HK-2 (cell line): ENCODE measurements at regions not wholly inside any gene's neighbourhood (a gene's known extent, or its start where the extent isn't known, plus 50 kb on each side); places are given as distances from the start of the nearest gene placed in this dataset.
"Not testable (repeated sequence)": the region's sequence is repeated elsewhere in the genome, so short reads cannot be mapped to it uniquely, and the experiment has no call there.

ENCODE experiments used
- DNase-seq: peaks from one replicate; pipeline ENCODE4 v3.0.0-alpha.2; 2018; ENCODE audit not compliant: unreplicated experiment

DNA sequence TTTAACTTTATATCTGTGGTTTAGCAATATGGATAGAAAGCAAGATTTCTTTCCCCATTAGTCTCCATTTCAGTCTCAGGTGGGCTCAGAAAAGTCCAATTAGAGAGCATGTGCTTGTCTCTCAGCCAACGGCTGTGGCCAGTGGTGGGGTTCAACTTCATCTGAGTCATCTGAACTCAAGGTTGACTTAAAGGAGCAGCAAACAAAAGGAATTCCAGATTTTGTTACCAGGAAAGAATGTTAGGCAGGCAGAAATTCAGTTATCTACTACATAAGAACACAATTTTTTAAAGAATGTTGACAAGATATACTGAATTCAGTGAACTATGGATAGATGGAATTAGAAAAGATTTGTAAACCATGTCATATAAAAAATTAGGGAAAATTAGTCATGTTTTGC is 784.1 kb downstream of the MAT2B start:
- DNase-seq, result no peak

DNA sequence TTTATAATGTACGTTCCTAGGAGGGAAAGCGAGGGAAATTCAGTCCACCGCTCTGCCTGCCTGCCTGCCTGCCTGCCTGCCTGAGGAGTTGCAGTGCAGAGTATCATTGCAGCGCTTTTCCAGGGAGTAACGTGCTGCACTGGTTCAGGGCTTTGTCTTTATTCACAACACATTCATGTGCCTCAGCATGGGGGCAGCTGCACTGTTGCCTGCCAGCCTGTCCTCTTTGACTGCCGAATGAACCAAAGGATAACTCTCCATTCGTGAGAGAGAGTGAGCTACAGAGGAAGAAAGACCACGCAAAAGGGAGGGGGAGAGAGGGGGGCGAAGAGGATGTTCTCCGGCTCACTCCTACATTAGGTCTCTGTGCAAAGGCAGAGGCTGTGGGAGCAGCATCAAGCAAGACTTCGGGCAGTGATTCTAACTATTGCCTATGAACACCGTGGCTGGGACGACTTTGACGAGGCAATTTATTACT is 791.2 kb downstream of the MAT2B start:
- no peak for DNase-seq

DNA sequence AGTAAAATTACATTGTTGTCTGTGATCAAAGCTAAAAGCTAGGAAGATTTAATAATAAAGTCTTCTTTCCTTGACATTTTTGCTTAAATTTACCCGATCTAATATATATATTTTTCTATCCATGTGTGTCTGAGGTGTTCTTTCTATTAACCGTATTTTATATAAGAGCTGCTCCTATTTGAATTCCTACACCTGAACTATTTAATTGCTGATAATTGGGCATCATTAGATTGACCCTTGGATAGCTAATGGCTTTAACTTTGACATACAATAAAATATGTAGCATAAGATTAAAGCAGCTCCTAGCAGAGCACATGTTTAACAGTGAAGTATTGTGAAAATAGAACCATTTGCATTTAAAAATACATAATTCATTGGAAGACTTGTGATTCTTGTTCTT is 792.7 kb downstream of the MAT2B start:
- DNase-seq, result no peak

DNA sequence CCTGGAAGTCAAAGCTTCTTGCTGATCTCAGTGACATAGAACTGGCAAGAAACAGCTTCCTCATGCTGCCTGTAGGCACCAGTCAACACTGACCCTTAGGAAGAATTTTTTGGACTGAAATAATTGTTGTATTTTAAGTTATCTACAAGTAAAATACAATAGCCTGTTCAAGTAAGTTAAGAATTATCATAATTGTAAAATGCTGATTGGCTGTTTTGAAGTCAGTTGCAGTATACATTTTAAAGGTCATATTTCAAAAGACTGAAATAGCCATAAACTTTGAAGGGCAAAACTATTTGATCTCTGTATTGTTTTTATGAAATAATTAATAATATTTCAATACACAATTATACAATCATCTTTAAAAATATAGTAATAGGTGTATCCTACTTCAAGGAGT is 794.9 kb downstream of the MAT2B start:
- DNase-seq, result no peak

DNA sequence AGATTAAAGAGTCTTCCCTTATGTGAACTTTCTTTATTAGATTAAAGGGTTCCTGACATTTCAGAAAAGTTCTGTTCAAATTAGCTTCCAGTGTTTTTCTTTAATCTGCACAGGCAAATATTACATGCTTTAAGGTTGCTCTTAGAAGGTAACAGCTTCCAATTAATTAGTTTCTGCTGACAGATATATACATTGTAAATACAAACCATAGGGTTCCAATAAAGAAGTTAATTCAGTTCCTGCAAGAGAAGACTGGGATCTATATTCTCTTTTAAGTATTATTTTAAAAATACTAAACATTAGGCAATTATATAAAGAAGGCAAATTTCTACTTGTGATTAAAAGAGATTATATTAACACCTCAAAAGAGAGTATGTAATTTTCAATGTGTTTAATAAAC is 795.7 kb downstream of the MAT2B start:
- no peak for DNase-seq

DNA sequence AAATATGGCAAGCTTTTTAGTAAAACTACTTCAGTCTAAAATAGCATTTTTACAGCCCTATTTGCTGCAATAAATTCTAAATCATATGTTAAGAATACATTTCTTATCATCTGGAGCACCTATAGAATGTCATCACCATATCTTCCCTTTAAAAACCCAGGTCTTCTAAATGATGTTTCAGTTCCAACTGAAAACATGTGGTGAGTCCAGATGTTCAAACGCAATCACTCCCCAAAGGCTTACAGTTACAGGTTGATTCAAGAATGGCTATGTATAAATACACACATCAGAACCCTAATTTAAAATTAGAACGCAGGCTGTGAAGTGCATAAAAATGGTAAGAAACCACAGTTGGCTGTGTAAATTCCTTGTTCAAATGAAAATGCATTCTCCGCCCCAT is 796.3 kb downstream of the MAT2B start:
- DNase-seq, result no peak

DNA sequence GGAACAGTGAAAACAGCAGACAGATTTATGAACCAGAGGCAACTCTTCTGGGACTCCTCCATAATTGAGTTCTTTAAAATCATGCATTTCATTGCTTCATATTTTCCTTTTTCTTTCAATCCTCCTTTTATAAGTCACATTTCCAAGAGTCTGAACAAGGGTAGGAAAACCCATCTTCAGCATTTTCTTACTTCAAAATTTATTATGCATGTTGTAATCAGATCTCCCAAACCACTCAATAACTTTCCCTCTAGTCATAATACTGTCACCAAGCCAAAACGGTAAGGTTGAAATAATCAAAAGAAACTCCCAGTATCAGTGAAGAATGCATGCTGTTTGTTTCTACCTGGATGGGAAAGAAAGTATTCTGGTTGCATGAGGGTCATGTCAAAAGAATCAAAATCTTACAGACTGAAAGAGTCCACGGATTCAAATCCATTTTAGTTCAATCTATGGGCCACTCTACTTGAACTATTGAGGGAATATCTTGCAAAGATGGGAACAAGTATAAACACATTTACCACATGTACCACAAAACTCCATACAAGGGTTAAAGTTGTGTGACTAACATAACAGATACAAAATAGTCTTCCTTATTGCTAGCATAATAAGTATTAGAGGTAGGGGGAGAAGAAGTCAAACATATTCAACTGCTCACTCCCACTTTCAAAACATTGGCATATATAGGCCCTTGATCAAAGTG is 797.3 kb downstream of the MAT2B start:
- DNase-seq, result no peak

DNA sequence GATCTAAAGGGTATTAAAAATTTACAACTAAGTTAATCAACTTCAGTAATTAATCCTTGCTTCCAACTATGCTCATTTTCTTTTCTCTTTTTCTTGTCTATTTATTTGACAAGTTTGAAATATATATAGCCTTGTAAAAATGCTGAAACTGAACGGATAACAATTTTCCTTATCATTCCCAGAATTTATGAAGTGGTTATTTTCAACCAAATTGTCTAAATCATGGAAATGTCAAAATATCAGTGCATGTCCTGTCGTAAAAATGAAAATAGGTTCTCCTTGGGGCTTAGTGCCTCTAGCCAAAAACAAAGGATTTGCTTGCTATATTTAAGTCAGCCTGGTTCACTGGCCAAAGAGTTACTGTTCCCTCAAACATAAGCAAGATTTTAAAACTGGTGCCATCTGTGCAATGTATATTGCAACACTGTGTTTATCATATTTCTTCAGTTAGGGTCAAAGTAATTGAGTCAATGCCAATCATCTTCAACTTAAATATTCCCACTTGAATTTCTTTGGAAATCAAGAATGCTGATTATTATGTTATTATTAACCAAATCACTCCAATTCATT is 798.3 kb downstream of the MAT2B start:
- no peak for DNase-seq

DNA sequence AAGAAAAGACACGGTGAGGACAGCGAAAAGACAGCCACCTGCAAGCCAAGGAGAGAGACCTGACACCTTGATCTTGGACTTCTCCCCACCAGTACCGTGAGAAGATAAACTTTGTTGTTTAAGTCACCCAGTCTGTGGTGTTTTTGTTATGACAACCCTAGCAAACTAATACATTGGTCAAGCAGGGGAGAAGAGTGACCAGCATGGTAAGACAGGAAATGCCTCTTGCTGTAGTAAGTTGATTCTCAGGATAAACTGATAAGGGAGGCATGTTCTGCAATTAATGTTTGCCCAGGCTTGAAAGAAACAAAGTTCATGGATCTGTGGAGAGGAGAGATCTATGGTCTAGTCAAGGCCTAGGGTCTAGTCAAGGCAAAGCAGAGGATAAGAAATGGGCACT is 801.2 kb downstream of the MAT2B start:
- DNase-seq, result no peak

DNA sequence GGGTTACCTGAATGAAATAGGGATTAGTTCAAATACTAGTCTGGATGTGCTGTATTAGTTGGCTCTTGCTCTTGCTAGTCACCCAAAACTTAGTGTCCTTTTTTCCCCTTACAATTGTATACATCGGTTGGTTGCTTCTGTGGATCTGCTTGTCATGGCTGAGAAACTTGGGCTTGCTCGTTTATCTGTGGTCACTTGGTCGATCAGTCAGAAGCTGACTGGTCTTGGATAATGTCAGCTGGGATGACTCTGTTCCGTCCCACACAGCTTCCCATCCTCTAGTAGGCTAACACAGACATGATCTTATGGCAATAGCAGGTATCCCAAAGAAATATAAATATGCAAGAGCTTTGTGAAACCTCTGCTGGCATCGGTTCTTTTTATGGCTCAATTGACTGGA is 807.4 kb downstream of the MAT2B start:
- DNase-seq, result no peak

DNA sequence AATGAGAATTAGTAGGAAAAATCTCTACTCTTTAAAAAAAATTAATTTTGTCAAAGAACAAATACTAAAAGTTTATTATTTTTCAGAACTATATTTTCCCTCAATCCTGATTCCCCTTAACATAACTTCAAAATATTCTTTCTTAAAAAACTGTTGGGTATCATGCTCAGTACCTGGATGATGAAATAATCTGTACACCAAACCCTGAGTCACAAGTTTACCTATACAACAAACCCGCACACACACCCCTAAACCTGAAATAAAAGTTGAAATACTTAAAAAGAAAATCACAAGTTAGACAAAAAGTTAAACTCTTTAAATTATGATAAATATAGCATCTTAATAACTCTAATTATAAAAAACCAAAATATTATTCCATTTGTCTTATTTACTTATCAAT is 812.3 kb downstream of the MAT2B start:
- no peak for DNase-seq

DNA sequence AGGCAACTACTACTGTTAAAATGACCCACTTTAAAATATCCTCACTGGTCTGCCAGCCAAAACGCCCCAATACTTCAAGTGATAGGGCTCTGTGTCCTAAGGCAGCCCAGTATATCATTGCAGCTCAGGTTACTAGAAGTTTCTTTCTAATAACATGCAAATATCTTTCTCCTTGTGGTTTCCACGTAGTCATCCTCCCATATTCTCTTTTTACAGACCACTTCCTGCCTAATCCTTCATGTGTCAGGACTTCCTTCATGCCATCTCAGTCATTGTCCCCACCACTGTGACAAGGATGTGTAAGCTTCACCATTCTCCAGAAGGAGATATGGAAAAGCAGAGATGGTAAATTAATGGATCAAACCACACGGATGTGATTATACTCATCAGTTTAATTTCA is 813.7 kb downstream of the MAT2B start:
- no peak for DNase-seq

DNA sequence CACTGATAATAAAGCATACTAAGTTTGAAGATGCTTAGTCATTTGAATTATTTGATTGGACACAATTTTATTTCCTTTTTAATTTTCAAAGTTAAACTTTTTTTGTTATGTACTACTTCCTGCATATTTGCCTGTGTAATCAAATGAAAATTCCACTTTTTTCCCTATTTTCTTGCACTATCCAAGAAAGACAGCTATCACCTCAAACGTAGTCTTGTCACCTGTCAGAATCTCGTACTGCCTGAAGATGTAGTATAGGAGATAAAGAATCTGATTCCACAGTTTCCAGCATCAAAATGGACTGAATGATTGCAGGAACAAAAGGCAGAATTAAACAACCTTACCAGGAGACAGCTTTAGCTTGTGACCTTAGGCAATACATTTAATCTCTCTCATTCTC is 818.8 kb downstream of the MAT2B start:
- no peak for DNase-seq

DNA sequence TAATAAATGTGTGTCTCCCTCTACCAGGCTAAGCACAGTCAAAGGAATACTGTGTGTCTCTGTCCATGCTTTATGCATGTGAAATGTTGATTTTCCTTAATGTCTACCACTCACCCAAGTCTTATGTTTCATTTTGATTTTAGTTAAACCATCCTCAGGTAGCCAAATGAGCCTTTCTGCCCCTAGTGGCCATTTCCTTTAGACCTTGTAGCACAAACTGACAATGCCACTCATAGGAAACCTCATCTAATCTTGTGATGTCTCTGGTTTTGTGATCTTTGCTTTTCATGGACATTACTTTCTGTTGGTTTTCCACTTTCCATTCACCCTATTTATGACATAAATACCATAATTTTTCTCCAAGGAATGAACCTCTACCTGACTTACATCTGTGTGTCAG is 820.8 kb downstream of the MAT2B start:
- no peak for DNase-seq

DNA sequence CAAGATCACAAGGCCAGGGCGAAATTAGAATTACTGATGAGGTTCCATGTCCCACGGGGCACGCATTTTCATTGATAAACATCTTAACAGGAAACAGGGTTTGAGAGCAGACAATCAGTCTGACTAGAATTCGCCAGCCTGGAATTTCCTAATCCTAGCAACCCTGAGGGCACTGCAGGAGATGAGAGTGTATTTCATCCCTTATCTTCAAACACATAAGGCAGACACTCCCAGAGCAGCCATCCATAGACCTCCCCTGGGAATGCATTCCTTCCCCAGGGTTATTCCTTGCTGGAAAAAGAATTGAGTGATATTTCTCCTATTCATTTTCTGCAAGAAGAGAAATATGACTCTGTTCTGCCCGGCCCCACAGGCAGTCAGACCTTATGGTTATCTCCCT is 821.7 kb downstream of the MAT2B start:
- DNase-seq, result not testable (repeated sequence)

DNA sequence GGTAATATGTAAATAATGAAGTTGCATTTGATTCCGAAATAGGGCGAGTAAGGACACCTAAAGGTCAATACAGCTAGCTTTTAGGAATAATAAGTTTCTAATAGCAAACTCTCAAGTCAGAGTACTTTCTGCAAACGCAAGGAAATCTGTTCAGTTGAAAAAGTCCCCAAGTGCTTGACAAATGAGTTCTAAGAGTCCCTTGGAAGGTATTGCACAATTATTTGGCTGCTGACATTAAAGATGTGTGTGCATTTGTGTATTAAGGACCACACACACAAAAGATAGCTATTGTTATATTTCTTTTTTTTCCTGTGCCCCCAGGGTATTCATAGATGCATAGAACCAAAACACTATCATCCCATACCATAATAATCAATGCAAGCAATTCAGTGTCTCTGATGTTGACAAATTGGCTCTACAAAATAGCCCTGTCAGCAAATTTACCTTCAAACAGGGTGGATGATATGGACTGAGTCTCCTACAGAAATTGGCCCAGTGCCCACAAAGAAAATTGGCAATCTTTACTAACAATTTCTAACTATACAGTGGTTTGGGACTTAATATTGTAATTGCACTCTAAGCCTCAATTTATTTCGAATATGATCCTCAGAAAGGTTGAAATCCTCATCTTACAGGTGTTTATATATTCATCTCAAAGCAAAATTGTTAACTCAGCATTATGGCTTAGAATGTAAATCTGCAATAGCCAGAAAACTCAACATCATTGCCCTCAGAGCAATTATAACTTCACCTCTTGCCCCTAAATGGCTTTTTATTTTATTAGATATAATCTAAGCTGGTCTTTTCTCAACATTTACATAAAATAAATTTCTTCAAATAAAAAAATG is 827.2 kb downstream of the MAT2B start:
- no peak for DNase-seq

DNA sequence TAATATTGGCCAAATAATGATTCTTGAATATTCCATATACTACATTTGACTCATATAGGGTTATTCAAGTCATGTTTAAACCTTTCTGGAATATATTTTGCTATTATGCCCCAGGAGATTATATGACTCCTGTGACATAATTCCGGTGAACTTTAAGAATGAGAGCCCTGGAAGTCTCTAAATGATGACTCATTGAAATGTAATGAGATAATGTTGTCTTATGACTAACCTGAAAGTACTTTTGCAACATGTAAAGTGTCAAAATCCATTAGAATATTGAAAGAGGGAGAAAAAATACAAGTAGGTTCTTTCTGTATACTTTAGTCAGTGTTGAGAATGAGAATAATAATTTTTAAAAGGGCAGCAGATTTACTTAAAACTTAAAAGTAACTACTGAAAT is 830.4 kb downstream of the MAT2B start:
- no peak for DNase-seq

DNA sequence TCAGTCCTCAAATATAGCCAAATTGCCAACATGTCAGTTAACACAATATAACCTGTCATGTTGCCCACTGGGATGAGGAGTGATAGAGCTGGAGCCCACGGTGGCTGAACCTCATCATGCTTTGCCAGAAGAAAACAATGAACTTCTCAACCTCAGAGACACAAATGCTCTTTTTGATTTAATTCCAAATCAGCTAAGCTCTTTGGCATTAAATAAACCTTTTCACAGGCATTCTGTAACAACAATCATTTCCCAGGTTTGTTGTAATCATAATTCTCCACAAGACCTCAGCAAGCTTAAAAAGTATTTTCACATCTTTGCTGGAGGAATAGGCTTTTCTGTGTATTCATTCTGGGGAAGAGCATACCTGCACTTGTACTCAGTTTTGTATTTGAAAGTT is 830.9 kb downstream of the MAT2B start:
- DNase-seq, result no peak

DNA sequence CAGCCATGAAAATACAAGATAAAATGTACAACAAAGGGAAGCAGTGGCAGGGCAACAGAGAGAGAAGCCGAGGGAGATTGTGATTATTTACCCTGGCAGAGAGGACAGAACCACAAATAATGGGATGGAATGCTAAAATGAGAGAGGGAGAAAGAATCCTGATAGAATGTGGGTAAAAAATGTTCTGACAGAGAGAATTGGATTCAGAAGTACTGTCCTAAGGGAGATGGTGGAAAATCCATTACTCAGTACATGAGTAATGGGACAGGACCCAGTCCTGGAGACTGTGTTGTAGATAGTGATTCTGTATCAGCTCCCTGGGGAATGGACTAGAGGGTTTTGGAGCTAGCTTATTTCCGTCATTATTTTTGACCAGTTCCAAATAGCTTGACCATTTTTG is 831.5 kb downstream of the MAT2B start:
- no peak for DNase-seq

DNA sequence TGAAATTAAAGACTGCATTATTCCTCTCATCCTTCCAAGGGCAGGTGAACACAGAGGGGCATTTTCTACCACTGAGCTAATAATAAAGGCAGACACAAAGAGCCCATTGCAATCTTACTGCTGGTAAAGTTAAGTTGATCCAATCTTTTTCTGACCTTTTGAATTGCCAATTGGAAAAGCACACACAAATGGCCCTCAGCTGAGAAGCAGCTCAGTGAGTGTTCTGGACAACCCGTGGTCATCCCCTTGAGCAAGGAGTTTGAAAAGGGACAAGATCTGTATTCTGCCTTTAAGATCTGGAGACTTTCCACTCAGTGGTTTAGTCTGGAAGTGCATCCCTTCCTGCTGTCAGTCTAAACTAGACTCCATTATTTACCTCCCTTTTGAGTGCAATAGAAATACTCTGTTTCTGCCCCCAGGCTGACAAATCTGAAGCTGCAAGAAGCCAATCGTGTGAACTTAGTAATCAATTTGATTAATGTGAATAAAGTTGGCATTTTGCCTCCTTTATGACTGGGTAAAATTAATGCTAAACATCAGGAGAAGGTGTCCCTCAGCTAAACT is 835.7 kb downstream of the MAT2B start:
- DNase-seq, result no peak

DNA sequence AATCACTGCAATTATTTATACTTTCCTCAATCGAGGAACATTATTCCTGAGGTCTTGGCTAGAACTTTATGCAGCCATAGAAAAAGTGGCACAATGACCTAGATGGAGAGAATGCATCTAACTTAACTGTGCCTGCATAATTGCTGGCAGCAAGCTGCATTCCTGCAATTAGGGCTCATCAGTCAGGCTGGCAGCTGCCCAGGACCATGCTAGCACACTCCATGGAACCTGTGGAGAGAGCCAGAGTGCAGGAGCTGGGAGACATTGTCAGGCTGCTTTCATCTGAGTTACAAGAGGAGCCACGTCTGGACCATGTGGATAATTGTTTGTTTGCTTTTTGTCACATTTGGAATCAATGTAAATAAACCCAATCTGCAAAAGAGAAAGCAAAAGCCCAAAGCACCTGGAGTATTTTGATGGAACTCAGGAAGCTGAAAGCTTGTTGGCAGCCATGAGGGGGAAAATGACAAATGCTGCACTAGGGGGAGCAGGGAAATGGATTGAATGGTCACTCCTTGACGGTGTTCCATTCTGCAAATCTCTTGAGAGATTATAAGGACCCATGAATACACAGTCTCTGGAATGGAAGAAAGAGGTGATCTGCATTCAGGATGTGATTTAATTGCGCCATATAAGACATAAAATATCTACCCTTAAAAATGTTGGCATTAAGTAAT is 839.9 kb downstream of the MAT2B start:
- no peak for DNase-seq

DNA sequence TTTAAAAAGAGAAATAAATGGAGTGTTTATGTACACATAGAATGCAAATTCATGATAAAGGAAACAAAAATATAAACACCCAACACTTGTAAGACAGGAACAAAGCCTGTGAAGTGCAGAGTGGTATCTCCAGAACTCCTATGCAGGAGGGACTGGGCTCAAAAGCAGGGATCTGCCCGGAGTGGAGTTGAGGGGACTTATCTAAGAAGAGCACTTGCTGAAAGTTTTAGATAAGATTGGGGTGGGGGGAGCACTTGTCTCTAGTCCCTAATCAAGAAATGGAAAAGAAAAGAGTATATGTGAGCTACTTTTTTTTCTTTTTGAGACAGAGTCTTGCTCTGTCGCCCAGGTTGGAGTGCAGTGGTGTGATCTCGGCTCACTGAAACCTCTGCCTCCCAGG is 840.4 kb downstream of the MAT2B start:
- DNase-seq, result no peak
